K562 (cell line): ENCODE measurements at regions not wholly inside any gene's neighbourhood (a gene's known extent, or its start where the extent isn't known, plus 50 kb on each side); places are given as distances from the start of the nearest gene placed in this dataset.

ENCODE experiments used
- ATF3 ChIP-seq, 2 experiments: fragments of 450-650 bp in 1 of 2; sonication (generic) in 1 of 2; formaldehyde crosslinking in 1 of 2; IDR thresholded peaks in 1 of 2; conservative IDR thresholded peaks in 1 of 2; 2 replicates each; pipeline versions ENCODE4 v1.6.1 to v1.8.1; 2016 to 2023; ENCODE audit warnings: mild to moderate bottlenecking in 2 of 2, moderate library complexity in 2 of 2, inconsistent platforms in 1 of 2, missing genetic modification reagents in 1 of 2
- BDP1 ChIP-seq: IDR thresholded peaks from 3 replicates; pipeline ENCODE4 v1.6.1; 2011; ENCODE audit not compliant: insufficient read length, insufficient read depth
- CEBPB ChIP-seq: fragments of 450-650 bp; IDR thresholded peaks from 2 replicates; pipeline ENCODE4 v1.6.1; 2016; ENCODE audit warnings: missing genetic modification characterization, missing compliant biosample characterization
- FOXM1 ChIP-seq, 2 experiments: fragments of 450-650 bp in 1 of 2; sonication (generic) in 1 of 2; formaldehyde crosslinking in 1 of 2; IDR thresholded peaks; 2 replicates each; pipeline versions ENCODE4 v1.6.1 to v1.9.0; 2017 to 2022; ENCODE audit warnings: low read depth in 2 of 2, mild to moderate bottlenecking in 2 of 2, missing genetic modification reagents in 1 of 2, moderate library complexity in 1 of 2
- NFYB ChIP-seq: IDR thresholded peaks from 2 replicates; pipeline ENCODE4 v1.6.1; 2011; ENCODE audit warnings: mild to moderate bottlenecking, moderate library complexity; ENCODE audit not compliant: insufficient read length; ENCODE audit errors: extremely low read depth
- POLR2AphosphoS5 ChIP-seq: IDR thresholded peaks from 2 replicates; pipeline ENCODE4 v1.6.1; 2011; ENCODE audit warnings: mild to moderate bottlenecking, low read depth, low read length, moderate library complexity; ENCODE audit not compliant: control insufficient read depth, insufficient read depth
- TAF1 ChIP-seq: IDR thresholded peaks from 2 replicates; pipeline ENCODE4 v1.6.1; 2011; ENCODE audit warnings: mild to moderate bottlenecking, low read length, moderate library complexity; ENCODE audit not compliant: insufficient read depth, control insufficient read depth, severe bottlenecking; ENCODE audit errors: extremely low read depth
- ZNF140 ChIP-seq: fragments of 250-450 bp; sonication (Bioruptor Pico); IDR thresholded peaks from 2 replicates; pipeline ENCODE4 v1.8.0; 2021; ENCODE audit warnings: moderate library complexity, mild to moderate bottlenecking, inconsistent platforms
- TF ChIP-seq, protein P1 (sequence below), 3 experiments: IDR thresholded peaks in 2 of 3; conservative IDR thresholded peaks in 1 of 3; 2 replicates each; pipeline ENCODE4 v1.5.1; 2011 to 2012; ENCODE audit warnings: low read length in 3 of 3, mild to moderate bottlenecking in 3 of 3, control low read depth in 2 of 3, improper control_type of control experiment in 1 of 3, inconsistent platforms in 1 of 3, low read depth in 1 of 3, mixed read lengths in 1 of 3, moderate library complexity in 1 of 3; ENCODE audit not compliant: insufficient read depth in 2 of 3
- TF ChIP-seq, protein P2 (sequence below): fragments of 250-450 bp; sonication (Bioruptor Pico); IDR thresholded peaks from 2 replicates; pipeline ENCODE4 v1.8.0; 2021; ENCODE audit warnings: moderate library complexity, mild to moderate bottlenecking, inconsistent platforms
- TF ChIP-seq, protein P3 (sequence below): sonication (generic); formaldehyde crosslinking; IDR thresholded peaks from 2 replicates; pipeline ENCODE4 v1.8.1; 2022; ENCODE audit warnings: missing genetic modification reagents

DNA sequence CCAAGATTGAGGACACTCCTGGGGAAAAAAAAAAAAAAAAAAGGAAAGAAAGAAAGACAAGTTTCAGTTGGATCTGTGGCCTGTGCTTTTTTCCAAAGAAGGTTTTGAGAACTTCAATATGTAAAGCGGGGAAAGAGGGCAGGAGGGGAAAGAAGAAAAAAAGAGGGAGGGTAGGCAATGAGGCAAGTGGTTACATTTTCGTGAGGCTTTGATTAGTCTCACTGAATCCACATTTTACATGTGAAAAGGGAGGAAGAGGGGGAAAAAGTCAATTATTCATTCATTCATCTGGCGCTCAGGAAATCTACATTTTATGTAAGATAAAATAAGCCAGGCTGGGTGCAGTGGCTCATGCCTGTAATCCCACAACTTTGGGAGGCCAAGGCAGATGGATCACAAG, 315.2 kb upstream of the PAPPA start:
- TF ChIP-seq TAF1 = no peak
- no peak for TF ChIP-seq CEBPB (tag)
- TF ChIP-seq, protein P1, sequence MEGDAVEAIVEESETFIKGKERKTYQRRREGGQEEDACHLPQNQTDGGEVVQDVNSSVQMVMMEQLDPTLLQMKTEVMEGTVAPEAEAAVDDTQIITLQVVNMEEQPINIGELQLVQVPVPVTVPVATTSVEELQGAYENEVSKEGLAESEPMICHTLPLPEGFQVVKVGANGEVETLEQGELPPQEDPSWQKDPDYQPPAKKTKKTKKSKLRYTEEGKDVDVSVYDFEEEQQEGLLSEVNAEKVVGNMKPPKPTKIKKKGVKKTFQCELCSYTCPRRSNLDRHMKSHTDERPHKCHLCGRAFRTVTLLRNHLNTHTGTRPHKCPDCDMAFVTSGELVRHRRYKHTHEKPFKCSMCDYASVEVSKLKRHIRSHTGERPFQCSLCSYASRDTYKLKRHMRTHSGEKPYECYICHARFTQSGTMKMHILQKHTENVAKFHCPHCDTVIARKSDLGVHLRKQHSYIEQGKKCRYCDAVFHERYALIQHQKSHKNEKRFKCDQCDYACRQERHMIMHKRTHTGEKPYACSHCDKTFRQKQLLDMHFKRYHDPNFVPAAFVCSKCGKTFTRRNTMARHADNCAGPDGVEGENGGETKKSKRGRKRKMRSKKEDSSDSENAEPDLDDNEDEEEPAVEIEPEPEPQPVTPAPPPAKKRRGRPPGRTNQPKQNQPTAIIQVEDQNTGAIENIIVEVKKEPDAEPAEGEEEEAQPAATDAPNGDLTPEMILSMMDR (IDR thresholded peaks at IDR 0.05 in 2 of 3, conservative IDR thresholded peaks at IDR 0.05 in 1 of 3; ENCODE audit: insufficient read depth in 2 of 3, low read depth in 1 of 3, low read length in 3 of 3) = no peak
- TF ChIP-seq, protein P2, sequence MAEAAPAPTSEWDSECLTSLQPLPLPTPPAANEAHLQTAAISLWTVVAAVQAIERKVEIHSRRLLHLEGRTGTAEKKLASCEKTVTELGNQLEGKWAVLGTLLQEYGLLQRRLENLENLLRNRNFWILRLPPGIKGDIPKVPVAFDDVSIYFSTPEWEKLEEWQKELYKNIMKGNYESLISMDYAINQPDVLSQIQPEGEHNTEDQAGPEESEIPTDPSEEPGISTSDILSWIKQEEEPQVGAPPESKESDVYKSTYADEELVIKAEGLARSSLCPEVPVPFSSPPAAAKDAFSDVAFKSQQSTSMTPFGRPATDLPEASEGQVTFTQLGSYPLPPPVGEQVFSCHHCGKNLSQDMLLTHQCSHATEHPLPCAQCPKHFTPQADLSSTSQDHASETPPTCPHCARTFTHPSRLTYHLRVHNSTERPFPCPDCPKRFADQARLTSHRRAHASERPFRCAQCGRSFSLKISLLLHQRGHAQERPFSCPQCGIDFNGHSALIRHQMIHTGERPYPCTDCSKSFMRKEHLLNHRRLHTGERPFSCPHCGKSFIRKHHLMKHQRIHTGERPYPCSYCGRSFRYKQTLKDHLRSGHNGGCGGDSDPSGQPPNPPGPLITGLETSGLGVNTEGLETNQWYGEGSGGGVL (CRISPR knock-in tag) = no peak
- TF ChIP-seq NFYB = no peak
- no peak for TF ChIP-seq ATF3 (IDR thresholded peaks at IDR 0.05)
- no peak for TF ChIP-seq ATF3 (CRISPR knock-in tag; conservative IDR thresholded peaks at IDR 0.05)
- TF ChIP-seq POLR2AphosphoS5 = no peak
- TF ChIP-seq BDP1 = no peak
- no peak for TF ChIP-seq ZNF140 (CRISPR knock-in tag)
- TF ChIP-seq FOXM1 (IDR thresholded peaks at IDR 0.05; ENCODE audit: low read depth) = no peak
- no peak for TF ChIP-seq FOXM1 (CRISPR knock-in tag; IDR thresholded peaks at IDR 0.05; ENCODE audit: low read depth)
- TF ChIP-seq, protein P3, sequence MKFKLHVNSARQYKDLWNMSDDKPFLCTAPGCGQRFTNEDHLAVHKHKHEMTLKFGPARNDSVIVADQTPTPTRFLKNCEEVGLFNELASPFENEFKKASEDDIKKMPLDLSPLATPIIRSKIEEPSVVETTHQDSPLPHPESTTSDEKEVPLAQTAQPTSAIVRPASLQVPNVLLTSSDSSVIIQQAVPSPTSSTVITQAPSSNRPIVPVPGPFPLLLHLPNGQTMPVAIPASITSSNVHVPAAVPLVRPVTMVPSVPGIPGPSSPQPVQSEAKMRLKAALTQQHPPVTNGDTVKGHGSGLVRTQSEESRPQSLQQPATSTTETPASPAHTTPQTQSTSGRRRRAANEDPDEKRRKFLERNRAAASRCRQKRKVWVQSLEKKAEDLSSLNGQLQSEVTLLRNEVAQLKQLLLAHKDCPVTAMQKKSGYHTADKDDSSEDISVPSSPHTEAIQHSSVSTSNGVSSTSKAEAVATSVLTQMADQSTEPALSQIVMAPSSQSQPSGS (CRISPR knock-in tag) = no peak
